NCI-H1436 treated with DMSO at 0.1 percent for 48 hours (cell line): ENCODE measurements at regions not wholly inside any gene's neighbourhood (a gene's known extent, or its start where the extent isn't known, plus 50 kb on each side); places are given as distances from the start of the nearest gene placed in this dataset.
"Not testable (repeated sequence)": the region's sequence is repeated elsewhere in the genome, so short reads cannot be mapped to it uniquely, and the experiment has no call there.

Experiments
- DNase-seq: peaks from one replicate; lab custom pipeline; 2025; lab: John Stamatoyannopoulos, UW

- DNase-seq, result no peak
These were observed 877.9 kb upstream of the WWC1 start for GRCh38 chr5:167413506-167413905.

GRCh38 chr5:167414611-167415010 lies 876.8 kb upstream of the WWC1 start:
- no peak for DNase-seq

GRCh38 chr5:167415779-167416746 lies 875.4 kb upstream of the WWC1 start:
- no peak for DNase-seq

- no peak for DNase-seq
These were observed 873.8 kb upstream of the WWC1 start for GRCh38 chr5:167417662-167418061.

GRCh38 chr5:167425161-167425560 lies 866.3 kb upstream of the WWC1 start:
- DNase-seq, result no peak

- no peak for DNase-seq
These were observed 864.9 kb upstream of the WWC1 start for GRCh38 chr5:167426501-167426900.

GRCh38 chr5:167427641-167428040 lies 863.8 kb upstream of the WWC1 start:
- DNase-seq, result not testable (repeated sequence)

GRCh38 chr5:167440846-167441245 lies 850.6 kb upstream of the WWC1 start:
- no peak for DNase-seq

- DNase-seq, result no peak
These were observed 848.5 kb upstream of the WWC1 start for GRCh38 chr5:167442922-167443321.

- DNase-seq, result no peak
These were observed 843.7 kb upstream of the WWC1 start for GRCh38 chr5:167447466-167448375.

- DNase-seq, result no peak
These were observed 843.1 kb upstream of the WWC1 start for GRCh38 chr5:167448376-167448775.

GRCh38 chr5:167451076-167451475 lies 840.4 kb upstream of the WWC1 start:
- no peak for DNase-seq

GRCh38 chr5:167452136-167452535 lies 839.3 kb upstream of the WWC1 start:
- no peak for DNase-seq

- DNase-seq, result no peak
These were observed 838.0 kb upstream of the WWC1 start for GRCh38 chr5:167453246-167454030.

GRCh38 chr5:167458412-167458811 lies 833.0 kb upstream of the WWC1 start:
- DNase-seq, result no peak

GRCh38 chr5:167460449-167461020 lies 830.9 kb upstream of the WWC1 start:
- no peak for DNase-seq

- no peak for DNase-seq
These were observed 827.5 kb upstream of the WWC1 start for GRCh38 chr5:167463939-167464338.

GRCh38 chr5:167466992-167467391 lies 824.5 kb upstream of the WWC1 start:
- DNase-seq, result no peak

GRCh38 chr5:167472566-167473108 lies 818.8 kb upstream of the WWC1 start:
- DNase-seq, result no peak

- DNase-seq, result no peak
These were observed 813.3 kb upstream of the WWC1 start for GRCh38 chr5:167478188-167478587.

- no peak for DNase-seq
These were observed 811.7 kb upstream of the WWC1 start for GRCh38 chr5:167479779-167480178.
